ENCODE measurements at regions not wholly inside any gene's neighbourhood (a gene's known extent, or its start where the extent isn't known, plus 50 kb on each side); places are given as distances from the start of the nearest gene placed in this dataset.

DNA sequence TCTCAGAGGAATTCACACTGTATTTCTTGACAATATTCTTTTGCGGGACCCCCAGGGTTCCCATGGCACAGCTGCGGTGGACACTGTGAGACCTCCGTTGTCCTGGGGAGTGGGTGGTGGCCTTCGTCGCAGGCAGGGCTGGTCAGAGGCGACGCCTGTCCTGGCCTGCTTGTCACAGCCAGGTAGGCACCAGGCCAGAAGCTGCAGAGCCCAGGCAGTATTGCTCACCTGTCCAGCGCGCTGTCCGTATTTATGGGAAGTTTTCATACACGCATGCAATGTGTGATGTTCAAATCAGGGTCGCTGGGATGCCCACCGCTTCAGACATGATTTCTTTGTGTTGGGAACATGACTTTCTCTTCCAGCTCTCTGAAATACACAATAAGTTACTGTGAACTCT, 126.6 kb downstream of the RTP5 start:
- no peak for TF ChIP-seq CTCF (IDR thresholded peaks at IDR 0.05)
- no peak for TF ChIP-seq POLR2A (IDR thresholded peaks at IDR 0.05)
